Endodermal cell (in vitro differentiated cells): ENCODE measurements at regions not wholly inside any gene's neighbourhood (a gene's known extent, or its start where the extent isn't known, plus 50 kb on each side); places are given as distances from the start of the nearest gene placed in this dataset.

ENCODE experiments used
- DNase-seq: peaks from one replicate; pipeline ENCODE4 v3.0.0-alpha.2; 2017
- H3K27ac ChIP-seq: 2 replicates; pipeline ENCODE4 v1.5.1; 2013; ENCODE audit warnings: mild to moderate bottlenecking, low read depth, low read length, moderate library complexity
- H3K27me3 ChIP-seq: 2 replicates; pipeline ENCODE4 v1.6.1; 2013; ENCODE audit warnings: mild to moderate bottlenecking, low read length, moderate library complexity; ENCODE audit not compliant: insufficient read depth, control insufficient read depth, poor library complexity, severe bottlenecking
- H3K36me3 ChIP-seq: 2 replicates; pipeline ENCODE4 v1.7.0; 2013; ENCODE audit warnings: mild to moderate bottlenecking, low read length, moderate library complexity; ENCODE audit not compliant: control insufficient read depth, insufficient read depth
- H3K4me1 ChIP-seq: one replicate; pipeline ENCODE4 v1.7.0; 2013; ENCODE audit warnings: low read length; ENCODE audit not compliant: control insufficient read depth, insufficient read depth
- H3K4me3 ChIP-seq: 2 replicates; pipeline ENCODE4 v1.5.1; 2013; ENCODE audit warnings: mild to moderate bottlenecking, low read length, moderate library complexity
- H3K9ac ChIP-seq: 2 replicates; pipeline ENCODE4 v1.6.1; 2013; ENCODE audit warnings: mild to moderate bottlenecking, low read length, moderate library complexity; ENCODE audit not compliant: poor library complexity, severe bottlenecking; ENCODE audit errors: extremely low read depth
- H3K9me3 ChIP-seq: 2 replicates; pipeline ENCODE4 v1.6.1; 2013; ENCODE audit warnings: mild to moderate bottlenecking, low read length, moderate library complexity; ENCODE audit not compliant: control insufficient read depth
- H3K27ac Mint-ChIP-seq: 2 replicates; pipeline ENCODE4 v1.8.0; 2020; ENCODE audit warnings: mixed read lengths
- H3K27me3 Mint-ChIP-seq: 2 replicates; pipeline ENCODE4 v1.8.0; 2021; ENCODE audit warnings: mild to moderate bottlenecking, mixed read lengths; ENCODE audit not compliant: insufficient read depth
- H3K36me3 Mint-ChIP-seq: 2 replicates; pipeline ENCODE4 v1.8.0; 2020; ENCODE audit warnings: low read depth, mixed read lengths
- H3K4me1 Mint-ChIP-seq: 2 replicates; pipeline ENCODE4 v1.8.0; 2020; ENCODE audit warnings: mixed read lengths
- H3K4me3 Mint-ChIP-seq: 2 replicates; pipeline ENCODE4 v1.8.0; 2020; ENCODE audit warnings: mild to moderate bottlenecking, moderate library complexity, mixed read lengths
- H3K9me3 Mint-ChIP-seq: 2 replicates; pipeline ENCODE4 v1.8.0; 2020; ENCODE audit warnings: mild to moderate bottlenecking, mixed read lengths
- CTCF ChIP-seq: fragments of 200-600 bp; sonication (generic); conservative IDR thresholded peaks from 2 replicates; pipeline ENCODE4 v1.5.0; 2021; ENCODE audit warnings: antibody characterized with exemption, mild to moderate bottlenecking
- WGBS, 2 experiments: methylation state at CpG; one replicate each; pipeline versions ENCODE4 v1.1.5 to v1.1.7; 2013; ENCODE audit warnings: missing lambda C conversion rate in 2 of 2, mixed read lengths in 1 of 2; ENCODE audit not compliant: insufficient coverage in 1 of 2, insufficient read length in 1 of 2; 5-methylcytosine and 5-hydroxymethylcytosine counted together

- H3K4me3 Mint-ChIP-seq = no peak overlapping the region
- WGBS, 2 experiments = 80 to 82% methylated on average over 2 of the region's 2 CpGs
Observed at GRCh38 chr13:47790755-47791154, 210.3 kb downstream of the SUCLA2 start.

GRCh38 chr13:47788844-47789243 is 212.2 kb downstream of the SUCLA2 start:
- Histone ChIP-seq H3K27ac (no peak overlapping the region), H3K9me3 (peaks cover 52% of the 10 kb centered on the region), H3K36me3 (no peaks in the 10 kb centered on the region), H3K9ac (no peak overlapping the region), H3K4me1 (no peaks in the 10 kb centered on the region), H3K27me3 (no peaks in the 10 kb centered on the region), H3K4me3 (no peak overlapping the region)
- Mint-ChIP-seq H3K9me3 (peaks cover 46% of the 10 kb centered on the region), H3K27ac (no peak overlapping the region), H3K4me1 (no peaks in the 10 kb centered on the region), H3K36me3 (peaks cover 15% of the 10 kb centered on the region), H3K27me3 (no peaks in the 10 kb centered on the region), H3K4me3 (no peak overlapping the region)
- DNase-seq = no peak
- TF ChIP-seq CTCF = no peak

More at GRCh38 chr13:47790755-47791154, 210.3 kb downstream of the SUCLA2 start:
- Histone ChIP-seq H3K9me3 (peaks cover 56% of the 10 kb centered on the region), H3K27me3 (no peaks in the 10 kb centered on the region), H3K27ac (no peak overlapping the region), H3K36me3 (no peaks in the 10 kb centered on the region), H3K4me1 (no peaks in the 10 kb centered on the region), H3K4me3 (no peak overlapping the region), H3K9ac (no peak overlapping the region)
- H3K27ac Mint-ChIP-seq = no peak overlapping the region
- H3K4me1 Mint-ChIP-seq = no peaks in the 10 kb centered on the region
- H3K27me3 Mint-ChIP-seq = no peaks in the 10 kb centered on the region
- peaks cover 15% of the 10 kb centered on the region for H3K36me3 Mint-ChIP-seq
- DNase-seq = no peak
- H3K9me3 Mint-ChIP-seq = peaks cover 46% of the 10 kb centered on the region
- TF ChIP-seq CTCF = no peak

GRCh38 chr13:47774671-47774994 is 226.4 kb downstream of the SUCLA2 start:
- H3K4me1 Mint-ChIP-seq = no peaks in the 10 kb centered on the region
- no peak for TF ChIP-seq CTCF
- DNase-seq = no peak
- Histone ChIP-seq H3K9ac (no peak overlapping the region), H3K27ac (no peak overlapping the region), H3K27me3 (no peaks in the 10 kb centered on the region), H3K9me3 (no peaks in the 10 kb centered on the region), H3K36me3 (no peaks in the 10 kb centered on the region), H3K4me1 (no peaks in the 10 kb centered on the region), H3K4me3 (no peak overlapping the region)
- H3K27ac Mint-ChIP-seq = no peak overlapping the region
- H3K4me3 Mint-ChIP-seq = no peak overlapping the region
- H3K36me3 Mint-ChIP-seq = no peaks in the 10 kb centered on the region
- H3K9me3 Mint-ChIP-seq = peaks cover 22% of the 10 kb centered on the region
- no peaks in the 10 kb centered on the region for H3K27me3 Mint-ChIP-seq
